8988T (cell line): ENCODE measurements at regions not wholly inside any gene's neighbourhood (a gene's known extent, or its start where the extent isn't known, plus 50 kb on each side); places are given as distances from the start of the nearest gene placed in this dataset.
"Not testable (repeated sequence)": the region's sequence is repeated elsewhere in the genome, so short reads cannot be mapped to it uniquely, and the experiment has no call there.

Experiments used
- DNase-seq: peaks from one replicate; pipeline ENCODE4 v3.0.0; 2011

DNA sequence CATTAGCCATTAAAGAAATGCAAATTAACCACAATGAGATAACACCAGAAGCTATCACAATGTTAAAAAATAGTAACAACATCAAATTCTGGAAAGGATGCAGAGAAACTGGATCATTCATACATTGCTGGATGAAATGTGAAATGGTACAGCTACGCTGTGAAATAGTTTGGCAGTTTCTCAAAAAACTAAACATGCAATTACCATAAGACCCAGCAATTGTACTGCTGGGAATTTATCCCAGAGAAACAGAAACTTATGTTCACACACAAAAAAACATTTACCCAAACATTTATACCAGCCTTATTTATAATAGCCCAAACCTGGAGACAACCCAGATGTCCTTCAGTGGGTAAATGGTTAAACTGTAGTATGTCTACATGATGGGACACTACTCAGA lies 592.9 kb downstream of the ZNF608 start:
- no peak for DNase-seq

DNA sequence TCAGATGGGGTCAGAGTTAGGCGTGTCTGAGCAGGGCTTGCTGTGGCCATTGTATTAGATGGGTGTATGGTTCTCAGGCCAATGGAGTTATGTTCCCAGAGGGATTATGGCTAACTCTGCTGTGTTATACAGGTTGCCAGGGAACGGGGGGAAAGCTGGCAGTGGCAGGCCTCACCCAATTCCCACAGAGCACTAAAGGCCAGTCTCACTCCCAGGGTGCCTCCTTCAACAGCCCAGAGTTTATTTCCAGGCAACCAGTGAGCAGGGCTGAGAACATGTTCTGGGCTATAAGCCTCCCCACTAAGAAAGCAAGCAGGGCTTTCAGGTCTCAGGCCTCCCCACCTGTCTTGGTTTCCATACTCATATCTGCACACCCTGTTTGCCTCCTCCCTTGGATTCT lies 597.9 kb downstream of the ZNF608 start:
- DNase-seq = no peak

DNA sequence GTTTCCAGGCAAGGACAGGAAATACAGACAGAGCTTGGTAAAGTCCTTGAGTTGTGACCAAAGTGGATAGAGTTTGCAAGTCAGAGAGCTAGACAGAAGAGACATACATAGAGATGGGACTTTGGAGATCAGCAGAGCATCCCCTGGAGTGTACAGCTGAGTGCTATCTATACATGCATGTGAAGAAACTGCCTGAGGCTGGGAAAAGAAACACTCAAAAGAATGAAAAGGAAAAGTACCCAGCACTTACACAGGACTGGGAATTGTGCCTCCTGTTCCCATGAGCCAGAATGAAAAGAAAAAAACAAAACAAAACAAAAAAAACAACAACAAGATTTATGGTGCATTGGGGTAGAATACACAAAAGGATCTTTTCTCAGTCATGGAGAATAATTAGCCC lies 606.4 kb downstream of the ZNF608 start:
- no peak for DNase-seq

- DNase-seq = no peak
Observed at GRCh38 chr5:124139477-124139876, 607.0 kb downstream of the ZNF608 start.

GRCh38 chr5:124136609-124137008 lies 609.8 kb downstream of the ZNF608 start:
- DNase-seq = no peak

DNA sequence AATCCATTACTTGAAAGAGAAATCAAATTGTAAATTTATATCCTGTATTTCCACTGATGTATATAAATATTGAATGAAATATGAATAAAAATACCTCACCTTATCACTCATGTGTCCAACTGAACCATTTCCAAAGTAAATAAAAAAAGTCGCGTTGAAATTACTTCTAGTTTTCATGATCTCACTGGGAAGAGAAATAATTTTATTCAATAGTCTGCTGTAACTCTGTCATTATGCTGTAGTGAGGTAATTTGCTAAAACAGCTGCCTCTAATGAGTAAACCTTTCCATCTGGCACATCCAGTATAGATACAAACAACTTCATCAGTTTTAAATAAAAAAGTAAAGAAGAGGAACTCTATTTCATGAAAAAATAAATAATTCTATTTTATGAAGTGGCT lies 611.5 kb downstream of the ZNF608 start:
- no peak for DNase-seq

- DNase-seq = no peak
Observed at GRCh38 chr5:124133406-124133805, 613.0 kb downstream of the ZNF608 start.

- DNase-seq = no peak
Observed at GRCh38 chr5:124132843-124133242, 613.6 kb downstream of the ZNF608 start.

DNA sequence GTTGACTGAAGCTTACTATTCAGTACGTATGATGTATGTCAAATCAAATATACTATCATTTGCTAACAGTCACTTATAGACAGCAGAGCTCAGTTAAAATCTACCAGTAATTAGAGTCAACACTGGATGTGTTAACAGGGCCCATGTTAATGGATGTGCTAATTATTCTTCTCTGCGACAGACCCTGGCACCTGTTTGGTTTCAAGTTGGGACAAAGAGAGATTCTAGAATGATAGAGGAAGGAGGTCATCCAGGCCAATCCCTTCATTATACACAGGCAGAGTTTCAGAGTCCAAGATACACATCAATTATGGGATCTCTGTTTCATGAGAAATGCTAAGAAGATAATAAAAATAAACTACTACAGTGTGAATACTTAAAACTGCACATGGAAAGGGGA lies 615.0 kb downstream of the ZNF608 start:
- DNase-seq = no peak

DNA sequence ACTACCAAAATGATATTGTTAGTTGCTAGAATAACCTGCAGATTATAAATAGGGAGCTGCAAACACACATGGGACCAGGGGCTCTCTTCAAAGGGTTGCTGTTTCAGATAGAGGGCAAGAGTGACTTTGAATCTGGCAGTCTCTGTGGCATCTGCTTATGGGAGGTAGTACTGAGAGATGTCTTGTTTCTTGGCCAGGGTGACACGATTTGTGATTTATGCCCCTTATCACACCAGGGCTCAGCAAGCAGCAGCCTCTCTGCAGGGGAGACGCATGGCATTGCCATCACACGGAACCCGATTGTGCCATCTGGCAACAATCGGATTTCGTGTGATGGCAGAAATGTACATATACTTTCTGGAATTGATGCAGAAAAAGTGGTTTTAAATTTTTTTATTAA lies 615.6 kb downstream of the ZNF608 start:
- DNase-seq = no peak

GRCh38 chr5:124128867-124129266 lies 616.9 kb downstream of the CSNK1G3 start:
- DNase-seq = no peak

DNA sequence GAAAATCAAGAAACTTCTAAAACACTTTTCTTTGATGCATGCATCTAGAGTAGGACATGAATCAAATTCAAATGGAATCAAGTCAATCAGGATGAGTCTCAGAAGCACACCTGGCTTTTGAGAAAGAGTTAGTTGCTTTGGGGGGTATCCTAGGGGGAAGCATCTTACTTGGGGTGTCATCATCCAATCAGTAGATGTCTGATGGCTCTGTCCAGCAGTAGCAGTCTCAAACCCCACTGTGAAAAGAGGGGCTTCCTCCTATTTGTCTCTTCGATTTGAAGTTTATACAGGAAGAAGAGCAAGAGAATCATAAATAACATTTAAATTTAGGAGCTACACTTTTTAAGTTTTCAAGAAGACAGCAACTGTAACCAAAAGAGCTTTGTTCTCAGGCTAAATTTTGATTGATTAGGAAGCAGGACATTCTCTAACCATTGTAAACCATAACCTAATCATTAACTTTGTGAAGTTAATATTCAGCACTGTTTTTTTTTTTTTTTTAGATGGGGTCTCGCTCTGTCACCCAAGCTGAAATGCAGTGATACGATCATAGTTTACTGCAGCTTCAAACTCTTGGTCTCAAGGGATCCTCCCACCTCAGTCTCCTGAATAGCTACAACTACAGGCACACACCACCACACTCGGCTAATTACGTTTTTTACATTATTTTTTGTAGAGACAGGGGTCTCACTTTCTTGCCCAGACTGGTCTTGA lies 614.7 kb downstream of the CSNK1G3 start:
- no peak for DNase-seq

GRCh38 chr5:124124711-124125229 lies 612.8 kb downstream of the CSNK1G3 start:
- DNase-seq = no peak

DNA sequence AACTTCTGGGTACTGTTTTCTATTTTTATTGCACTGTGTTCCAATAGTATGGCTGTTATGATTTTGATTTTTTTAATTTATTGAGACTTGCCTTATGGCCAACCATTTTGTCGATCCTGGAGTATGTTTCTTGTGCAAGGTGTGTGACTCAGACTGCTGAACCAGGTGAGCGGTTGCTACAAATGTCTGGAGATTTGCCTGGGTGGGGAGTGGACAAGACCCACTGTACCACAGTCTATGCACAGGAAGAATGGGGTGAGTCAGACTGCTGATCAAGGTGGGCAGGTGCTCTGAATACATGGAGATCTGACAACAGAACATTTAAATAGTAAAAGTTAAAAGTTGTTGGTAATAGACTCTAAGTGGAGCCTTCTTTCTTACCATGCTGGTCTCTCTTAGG lies 609.2 kb downstream of the CSNK1G3 start:
- DNase-seq = no peak

DNA sequence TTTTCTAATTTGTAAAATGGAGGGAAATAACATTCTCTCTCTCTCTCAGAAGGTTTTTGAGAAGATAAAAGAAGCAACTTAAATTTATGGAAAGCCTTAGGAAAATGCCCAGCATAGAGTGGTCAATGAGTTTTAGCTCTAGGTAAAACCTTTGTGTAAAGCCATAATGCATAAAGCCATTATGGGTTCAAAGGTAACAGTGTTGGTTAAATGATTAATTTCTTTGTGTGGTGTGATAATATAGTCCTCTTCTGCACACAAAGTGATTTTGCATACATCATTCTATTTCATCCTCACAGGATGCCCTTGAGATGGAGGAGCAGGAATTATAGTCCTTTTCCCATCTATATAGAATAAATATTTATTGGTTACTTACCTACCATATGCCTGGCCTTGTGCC lies 602.9 kb downstream of the CSNK1G3 start:
- no peak for DNase-seq

DNA sequence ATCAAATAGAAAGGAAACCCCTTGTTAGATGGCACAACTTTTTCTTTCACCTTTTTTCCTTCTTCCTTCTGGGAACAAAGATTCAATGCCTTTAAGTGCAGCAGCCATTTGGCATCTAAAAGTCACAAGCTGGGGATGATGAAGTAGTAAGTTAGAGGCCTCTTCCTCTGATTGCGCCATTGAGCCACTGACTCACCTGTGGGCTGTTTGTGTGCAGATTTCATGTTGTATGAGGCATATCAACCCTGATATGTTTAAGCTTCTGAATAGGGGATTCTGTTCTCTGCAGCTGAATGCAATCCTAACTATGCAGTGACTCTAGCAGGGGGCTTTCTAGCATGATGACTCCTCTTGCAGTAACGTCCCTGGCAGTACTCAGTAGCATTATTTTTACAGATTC lies 599.9 kb downstream of the CSNK1G3 start:
- no peak for DNase-seq

DNA sequence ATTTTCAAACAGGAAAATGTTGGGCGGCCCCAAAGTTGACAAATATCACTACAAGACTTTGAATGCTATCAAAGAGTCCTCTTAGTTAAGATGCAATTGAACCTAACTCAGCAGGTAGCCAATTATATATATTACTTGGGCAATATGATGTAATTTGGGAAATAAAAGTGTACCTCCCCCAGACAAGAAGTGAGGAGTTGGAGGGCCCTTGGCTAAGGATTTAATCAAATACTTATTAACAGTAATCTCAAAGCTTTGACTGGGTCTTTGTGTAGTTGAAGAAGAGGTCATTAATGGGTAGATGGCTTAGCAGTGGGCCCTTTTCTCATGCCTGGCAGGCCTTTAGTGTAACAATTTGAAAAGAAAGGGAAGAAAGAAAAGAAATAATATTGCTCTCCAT lies 599.0 kb downstream of the CSNK1G3 start:
- no peak for DNase-seq

DNA sequence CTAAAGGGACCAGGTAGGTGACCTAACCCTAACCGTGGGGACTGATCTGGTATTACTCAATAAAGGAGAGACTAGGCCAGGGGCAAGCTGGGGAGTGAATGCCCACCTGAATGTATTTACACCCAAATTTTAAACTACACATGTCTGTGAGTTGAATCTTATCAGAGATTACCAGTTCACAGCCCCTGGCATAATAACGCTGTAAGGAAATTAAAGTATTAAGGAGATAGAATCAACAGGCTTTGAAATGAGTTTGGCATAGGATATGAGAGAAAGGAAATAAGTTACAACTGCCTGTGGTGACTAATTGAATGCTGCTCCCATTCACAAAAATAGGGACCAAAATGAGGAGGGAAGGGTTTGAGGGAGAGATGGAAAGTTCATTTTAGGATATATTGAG lies 593.3 kb downstream of the CSNK1G3 start:
- no peak for DNase-seq

DNA sequence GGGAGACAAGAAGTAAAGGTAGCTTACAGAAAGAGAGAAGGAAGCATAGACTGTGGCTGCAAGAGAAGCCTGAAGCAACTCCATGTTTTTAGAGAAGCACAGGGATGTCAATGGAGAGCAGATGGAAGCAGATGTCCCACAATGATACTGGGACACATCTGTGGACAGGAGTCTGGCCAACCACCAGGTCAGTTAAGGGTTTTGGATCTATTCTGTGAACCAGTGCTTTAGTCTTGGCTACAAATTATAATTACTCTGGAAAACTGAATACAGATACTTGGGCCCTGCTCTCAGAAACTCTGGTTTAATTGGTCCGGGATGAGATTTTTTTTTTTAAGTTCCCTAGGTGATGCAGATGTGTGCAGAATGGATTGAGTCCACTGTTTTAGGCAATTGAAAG lies 592.8 kb downstream of the CSNK1G3 start:
- no peak for DNase-seq

DNA sequence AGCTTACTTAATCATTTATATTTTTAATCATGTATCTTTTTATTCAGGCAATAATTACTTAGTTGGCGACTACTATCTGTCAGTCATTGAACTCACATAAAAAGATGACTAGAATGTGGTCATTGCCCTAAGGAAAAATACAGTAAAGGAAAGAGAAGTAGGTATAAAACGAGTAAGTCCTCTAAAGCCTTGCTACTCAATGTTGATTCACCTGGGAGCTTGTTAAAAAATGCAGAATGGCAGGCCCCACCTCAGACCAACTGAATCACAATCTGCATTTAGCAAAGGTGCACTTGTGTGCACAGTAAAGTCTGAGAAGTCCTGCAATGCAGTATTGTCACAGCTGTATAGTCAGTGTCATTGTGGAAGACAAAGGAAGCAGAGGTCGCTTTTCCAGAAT lies 592.4 kb downstream of the CSNK1G3 start:
- DNase-seq = no peak

DNA sequence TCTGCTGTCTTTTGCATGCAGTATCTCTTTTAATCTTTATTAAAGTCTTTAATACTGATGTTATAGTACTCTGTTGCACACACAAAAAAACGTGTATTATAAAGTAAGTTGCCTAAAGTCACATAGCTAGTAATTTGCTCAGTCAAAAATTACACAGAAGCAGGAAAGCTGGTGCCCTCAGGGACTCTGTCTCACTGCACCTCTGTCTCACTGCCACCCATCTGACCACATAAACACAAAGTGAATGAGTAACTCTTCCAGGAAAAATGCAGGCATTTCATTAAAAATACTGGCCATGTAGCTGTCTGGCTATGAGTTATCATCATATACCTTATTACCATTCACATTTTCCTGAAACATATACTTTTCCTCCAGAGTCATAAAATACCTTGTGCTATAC lies 591.7 kb downstream of the CSNK1G3 start:
- no peak for DNase-seq

DNA sequence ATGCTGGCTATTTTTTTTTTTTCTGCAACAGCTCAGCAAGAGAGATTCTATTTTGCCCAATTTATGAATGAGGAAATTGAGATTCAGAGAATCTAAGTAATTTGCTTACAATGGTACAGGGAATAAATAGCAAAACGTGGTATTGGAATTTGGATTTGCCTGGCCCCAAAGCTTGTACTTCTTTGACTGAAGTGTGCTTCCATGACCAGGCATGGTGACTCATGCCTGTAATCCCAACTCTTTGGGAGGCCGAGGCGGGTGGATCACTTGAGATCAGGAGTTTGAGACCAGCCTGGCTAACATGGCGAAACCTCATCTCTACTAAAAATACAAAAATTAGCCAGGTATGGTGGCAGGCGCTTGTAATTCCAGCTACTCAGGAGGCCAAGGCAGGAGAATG lies 591.1 kb downstream of the CSNK1G3 start:
- DNase-seq = not testable (repeated sequence)

DNA sequence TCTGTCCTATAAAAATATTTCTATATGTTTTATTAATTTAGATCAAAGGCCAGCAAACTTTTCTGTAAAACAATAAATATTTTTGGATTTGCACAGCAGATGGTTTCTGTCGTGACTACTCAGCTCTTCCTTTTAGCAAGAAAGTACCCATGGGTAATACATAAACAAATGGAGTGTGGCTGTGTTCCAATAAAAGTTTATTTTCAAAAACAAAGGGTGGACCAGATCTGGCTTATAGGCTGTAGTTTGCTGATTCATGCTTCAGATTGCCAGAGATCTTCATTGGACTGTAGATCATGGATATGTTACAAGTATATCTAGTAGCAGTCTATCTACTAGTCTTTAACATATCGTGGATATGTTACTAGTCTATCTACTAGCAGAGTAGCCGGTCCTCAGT lies 590.5 kb downstream of the CSNK1G3 start:
- DNase-seq = no peak

- DNase-seq = no peak
Observed at GRCh38 chr5:124093658-124094057, 581.7 kb downstream of the CSNK1G3 start.

DNA sequence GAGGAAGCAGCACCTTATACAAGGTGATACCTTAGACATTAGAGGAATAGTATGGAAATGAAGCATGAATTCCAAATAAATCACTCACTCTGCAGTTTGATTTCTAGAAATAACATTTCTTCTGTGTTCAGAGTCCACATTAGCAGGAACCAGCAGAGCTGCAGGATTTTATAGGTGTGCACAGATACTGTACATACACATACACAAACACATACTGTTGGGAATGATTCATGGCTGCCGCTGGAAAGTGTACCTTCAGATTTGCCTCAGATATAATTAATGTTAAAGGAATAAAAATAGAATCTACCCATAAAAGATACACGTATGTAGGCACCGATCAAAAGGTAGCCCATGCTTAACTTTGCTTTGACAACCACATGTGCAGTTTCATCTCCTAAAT lies 578.1 kb downstream of the CSNK1G3 start:
- no peak for DNase-seq
